Transverse colon (tissue), 4 donors: ENCODE measurements at regions not wholly inside any gene's neighbourhood (a gene's known extent, or its start where the extent isn't known, plus 50 kb on each side); places are given as distances from the start of the nearest gene placed in this dataset.
"Not testable (repeated sequence)": the region's sequence is repeated elsewhere in the genome, so short reads cannot be mapped to it uniquely, and the experiment has no call there.

Source experiments
- DNase-seq: peaks from one replicate; pipeline ENCODE4 v3.0.0-alpha.2; 2019
- H3K27ac ChIP-seq, 4 donors: fragments of 200-600 bp; sonication (generic); 2 replicates each; pipeline ENCODE4 v1.5.1; 2016 to 2018; ENCODE audit warnings: inconsistent platforms in 4 of 4
- H3K27me3 ChIP-seq: fragments of 200-600 bp; sonication (generic); 2 replicates; pipeline ENCODE4 v1.5.1; 2017; ENCODE audit warnings: inconsistent platforms
- H3K36me3 ChIP-seq, 4 donors: fragments of 200-600 bp; sonication (generic); 2 replicates each; pipeline ENCODE4 v1.5.1; 2017 to 2019; ENCODE audit warnings: inconsistent platforms in 4 of 4
- H3K4me1 ChIP-seq, 4 donors: fragments of 200-600 bp; sonication (generic); 2 replicates each; pipeline ENCODE4 v1.5.1; 2017 to 2020; ENCODE audit warnings: inconsistent platforms in 4 of 4
- H3K4me3 ChIP-seq, 4 donors: fragments of 200-600 bp; sonication (generic); 1 replicate in 1 of 4; 2 replicates in 3 of 4; pipeline versions ENCODE4 v1.5.1 to v1.6.1; 2017 to 2019; ENCODE audit warnings: inconsistent platforms in 4 of 4
- H3K9me3 ChIP-seq, 2 donors: fragments of 200-600 bp; sonication (generic); 2 replicates each; pipeline ENCODE4 v1.5.1; 2017 to 2019; ENCODE audit warnings: inconsistent platforms in 2 of 2
- CTCF ChIP-seq, 5 experiments: fragments of 200-600 bp in 3 of 5; fragments of 450-650 bp in 2 of 5; sonication (generic) in 3 of 5; IDR thresholded peaks; 1 replicate in 2 of 5; 2 replicates in 3 of 5; pipeline ENCODE4 v1.5.1; 2016 to 2017; ENCODE audit warnings: antibody characterized with exemption in 5 of 5, inconsistent platforms in 3 of 5, mild to moderate bottlenecking in 2 of 5, moderate library complexity in 1 of 5
- EP300 ChIP-seq: sonication (generic); formaldehyde crosslinking; IDR thresholded peaks from one replicate; pipeline ENCODE4 v1.6.1; 2017; ENCODE audit warnings: antibody characterized with exemption, low read depth
- POLR2A ChIP-seq: fragments of 450-650 bp; IDR thresholded peaks from one replicate; pipeline ENCODE4 v1.6.1; 2016; ENCODE audit warnings: antibody characterized with exemption, mild to moderate bottlenecking, moderate library complexity
- POLR2AphosphoS5 ChIP-seq, 3 donors: sonication (generic); formaldehyde crosslinking; IDR thresholded peaks; one replicate each; pipeline ENCODE4 v1.6.1; 2016; ENCODE audit warnings: antibody characterized with exemption in 3 of 3
- WGBS, 2 donors: methylation state at CpG; one replicate each; pipeline ENCODE4 v1.1.5; 2018; ENCODE audit warnings: low coverage in 1 of 2; 5-methylcytosine and 5-hydroxymethylcytosine counted together
- in situ Hi-C, 4 donors: fragments of 200-750 bp; cut with MboI; loops; one replicate each; pipeline versions ENCODE4 v1.15.0 to v1.15.1; 2017; ENCODE audit warnings: low sequenced_read_pairs in 3 of 4, low pct_ligation_motif_present in 1 of 4, low pct_unique_long_range_greater_than_20kb in 1 of 4
- intact Hi-C: fragments of 100-400 bp; cut with DNase I; formaldehyde crosslinking; loops from one replicate; pipeline ENCODE4 v1.15.1; 2023; ENCODE audit warnings: low total_unique reads

GRCh38 chr3:103227651-103228050 is 792.8 kb downstream of the ZPLD1 start:
- intact Hi-C loops, result no loop called here
- 79 to 81% methylated on average over 4 of the region's 4 CpGs for WGBS, 2 donors
- Histone ChIP-seq H3K27ac (no peak overlapping the region), H3K27me3 (no peaks in the 10 kb centered on the region), H3K4me1 (no peaks in the 10 kb centered on the region), H3K36me3 (no peaks in the 10 kb centered on the region), H3K4me3 (no peak overlapping the region), H3K9me3 (no peaks in the 10 kb centered on the region)
- no peak for TF ChIP-seq CTCF (IDR thresholded peaks at IDR 0.05)
- no peak for TF ChIP-seq POLR2A
- no peak for TF ChIP-seq EP300
- TF ChIP-seq POLR2AphosphoS5 (IDR thresholded peaks at IDR 0.05), result no peak
- DNase-seq, result no peak
- in situ Hi-C loops, result no loop called here

- H3K27ac ChIP-seq, result no peak overlapping the region
- H3K27me3 ChIP-seq, result no peaks in the 10 kb centered on the region
- TF ChIP-seq CTCF (IDR thresholded peaks at IDR 0.05), result no peak
- TF ChIP-seq EP300, result no peak
- no peak for TF ChIP-seq POLR2AphosphoS5 (IDR thresholded peaks at IDR 0.05)
- TF ChIP-seq POLR2A, result no peak
- no peaks in the 10 kb centered on the region for H3K36me3 ChIP-seq
- H3K9me3 ChIP-seq, result no peaks in the 10 kb centered on the region
- DNase-seq, result no peak
- intact Hi-C loops, result no loop called here
- in situ Hi-C loops, result no loop called here
- no peak overlapping the region for H3K4me3 ChIP-seq
- no peaks in the 10 kb centered on the region for H3K4me1 ChIP-seq
These were observed 812.6 kb downstream of the ZPLD1 start for GRCh38 chr3:103247459-103247858.

GRCh38 chr3:103254827-103255226 is 820.0 kb downstream of the ZPLD1 start:
- DNase-seq, H3K36me3 ChIP-seq, in situ Hi-C loops, H3K27me3 ChIP-seq, H3K27ac ChIP-seq, H3K4me3 ChIP-seq, intact Hi-C loops, H3K4me1 ChIP-seq, H3K9me3 ChIP-seq: not testable (repeated sequence)
- WGBS, 2 donors, result 96% methylated on average over 17 of the region's 24 CpGs; no CpG with 5 or more reads in 1 of the 2 donors

- Histone ChIP-seq H3K27me3 (no peaks in the 10 kb centered on the region), H3K9me3 (peaks cover 3 to 4% of the 10 kb centered on the region in 2 donors), H3K36me3 (no peaks in the 10 kb centered on the region), H3K4me1 (no peaks in the 10 kb centered on the region), H3K4me3 (no peak overlapping the region), H3K27ac (no peak overlapping the region)
- TF ChIP-seq CTCF (IDR thresholded peaks at IDR 0.05), result no peak
- TF ChIP-seq POLR2AphosphoS5 (IDR thresholded peaks at IDR 0.05), result no peak
- no peak for TF ChIP-seq EP300
- TF ChIP-seq POLR2A, result no peak
- in situ Hi-C loops, result no loop called here
- intact Hi-C loops, result no loop called here
- no peak for DNase-seq
These were observed 834.5 kb downstream of the ZPLD1 start for GRCh38 chr3:103269287-103269686.

- Histone ChIP-seq H3K4me3 (no peak overlapping the region), H3K36me3 (no peaks in the 10 kb centered on the region), H3K4me1 (no peaks in the 10 kb centered on the region), H3K27ac (no peak overlapping the region), H3K9me3 (peaks cover 3 to 4% of the 10 kb centered on the region in 2 donors), H3K27me3 (no peaks in the 10 kb centered on the region)
- intact Hi-C loops (no loop called here), in situ Hi-C loops (no loop called here)
- DNase-seq, result no peak
- no peak for TF ChIP-seq POLR2AphosphoS5 (IDR thresholded peaks at IDR 0.05)
- 69% methylated on average over 2 of the region's 2 CpGs; no CpG with 5 or more reads in 1 of the 2 donors for WGBS, 2 donors
These were observed 836.8 kb downstream of the ZPLD1 start for GRCh38 chr3:103271575-103271974.
